CD4-positive, alpha-beta T cell treated with Interleukin-17A for 1 hour (primary cell): ENCODE measurements at regions not wholly inside any gene's neighbourhood (a gene's known extent, or its start where the extent isn't known, plus 50 kb on each side); places are given as distances from the start of the nearest gene placed in this dataset.
"Not testable (repeated sequence)": the region's sequence is repeated elsewhere in the genome, so short reads cannot be mapped to it uniquely, and the experiment has no call there.

Source experiments
- DNase-seq: peaks from one replicate; pipeline ENCODE4 v3.0.0-alpha.2; 2020

GRCh38 chr17:71423871-71424546, 696.8 kb upstream of the SOX9 start:
- no peak for DNase-seq

- DNase-seq: no peak
Observed at GRCh38 chr17:71427801-71428200, 693.0 kb upstream of the SOX9 start.

- no peak for DNase-seq
Observed at GRCh38 chr17:71428897-71429296, 691.9 kb upstream of the SOX9 start.

- DNase-seq: no peak
Observed at GRCh38 chr17:71430281-71430680, 690.5 kb upstream of the SOX9 start.

GRCh38 chr17:71431146-71431545, 689.7 kb upstream of the SOX9 start:
- DNase-seq: no peak

- DNase-seq: no peak
Observed at GRCh38 chr17:71432378-71433315, 688.2 kb upstream of the SOX9 start.

GRCh38 chr17:71434716-71435115, 686.1 kb upstream of the SOX9 start:
- no peak for DNase-seq

GRCh38 chr17:71436479-71436878, 684.3 kb upstream of the SOX9 start:
- no peak for DNase-seq

- no peak for DNase-seq
Observed at GRCh38 chr17:71437166-71437565, 683.7 kb upstream of the SOX9 start.

- no peak for DNase-seq
Observed at GRCh38 chr17:71438631-71439146, 682.1 kb upstream of the SOX9 start.

- no peak for DNase-seq
Observed at GRCh38 chr17:71440513-71440912, 680.3 kb upstream of the SOX9 start.

- DNase-seq: no peak
Observed at GRCh38 chr17:71441098-71441497, 679.7 kb upstream of the SOX9 start.

GRCh38 chr17:71444078-71444477, 676.7 kb upstream of the SOX9 start:
- no peak for DNase-seq

- DNase-seq: no peak
Observed at GRCh38 chr17:71446645-71447437, 674.0 kb upstream of the SOX9 start.

- no peak for DNase-seq
Observed at GRCh38 chr17:71447644-71448043, 673.2 kb upstream of the SOX9 start.

GRCh38 chr17:71450657-71451056, 670.2 kb upstream of the SOX9 start:
- not testable (repeated sequence) for DNase-seq

- DNase-seq: no peak
Observed at GRCh38 chr17:71453876-71454422, 666.9 kb upstream of the SOX9 start.

- DNase-seq: no peak
Observed at GRCh38 chr17:71455219-71455618, 665.6 kb upstream of the SOX9 start.

GRCh38 chr17:71458322-71458721, 662.5 kb upstream of the SOX9 start:
- no peak for DNase-seq

- DNase-seq: no peak
Observed at GRCh38 chr17:71460943-71461342, 659.9 kb upstream of the SOX9 start.

- DNase-seq: no peak
Observed at GRCh38 chr17:71461498-71462169, 659.2 kb upstream of the SOX9 start.

GRCh38 chr17:71464241-71464640, 656.6 kb upstream of the SOX9 start:
- no peak for DNase-seq
